ENCODE measurements at regions not wholly inside any gene's neighbourhood (a gene's known extent, or its start where the extent isn't known, plus 50 kb on each side); places are given as distances from the start of the nearest gene placed in this dataset.
"Not testable (repeated sequence)": the region's sequence is repeated elsewhere in the genome, so short reads cannot be mapped to it uniquely, and the experiment has no call there.

DNA sequence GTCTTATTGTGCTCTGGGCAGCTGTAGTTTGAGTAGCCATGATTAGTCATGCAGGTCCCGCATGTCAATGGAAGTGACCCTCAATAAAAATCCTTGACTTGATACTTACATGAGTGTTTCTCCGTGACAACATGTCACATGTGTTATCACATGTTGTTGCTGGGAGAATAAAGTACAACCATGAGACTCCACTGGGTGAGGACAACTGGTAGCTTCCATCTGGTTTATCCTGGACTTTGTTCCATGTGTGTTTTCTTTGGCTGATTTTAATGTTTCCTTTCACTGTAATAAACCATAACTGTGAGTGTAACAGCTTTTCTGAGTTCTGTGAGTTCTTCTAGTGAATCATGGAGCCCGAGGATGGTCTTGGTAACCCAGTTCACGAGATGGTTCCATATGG is 63.1 kb upstream of the NDN start:
- DNase-seq, result no peak

DNA sequence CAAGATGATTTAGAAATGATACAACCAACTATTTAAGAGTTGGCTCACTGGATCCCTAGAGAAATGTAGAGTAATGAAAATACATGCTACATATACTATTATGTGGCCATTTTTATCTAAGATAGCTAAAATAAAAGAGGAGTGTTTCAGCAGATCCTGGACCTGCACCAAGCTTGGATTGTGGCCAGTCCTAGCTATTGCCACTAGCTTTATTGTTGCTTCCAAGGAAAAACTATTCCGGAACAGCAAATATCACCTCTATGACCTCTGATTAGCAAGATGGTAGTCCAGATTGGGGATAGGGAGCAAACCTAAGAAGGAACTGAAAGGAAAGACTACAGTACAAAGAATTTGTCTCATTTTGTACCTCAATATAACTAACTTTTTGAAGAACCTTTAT is 63.7 kb upstream of the NDN start:
- no peak for DNase-seq

DNA sequence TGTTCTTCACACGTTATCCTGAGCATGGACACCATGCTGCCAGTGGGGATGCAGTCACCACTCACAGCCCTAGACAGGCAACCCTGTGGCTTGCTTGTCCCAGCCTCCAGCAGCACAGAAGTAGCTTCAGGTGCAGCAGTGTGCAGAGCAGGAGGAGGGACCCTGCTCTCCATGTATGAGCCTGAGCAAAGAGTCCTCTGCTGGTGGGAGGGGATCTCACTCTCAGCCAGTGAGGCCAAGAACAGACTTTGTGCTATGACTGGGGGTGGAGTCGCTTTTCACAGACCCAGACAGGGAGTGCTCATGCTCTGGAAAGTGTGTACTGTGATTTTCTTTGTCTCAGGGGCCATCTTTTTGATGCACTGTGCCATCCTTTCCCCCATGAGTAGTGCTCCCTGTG is 66.1 kb upstream of the NDN start:
- DNase-seq, result no peak

DNA sequence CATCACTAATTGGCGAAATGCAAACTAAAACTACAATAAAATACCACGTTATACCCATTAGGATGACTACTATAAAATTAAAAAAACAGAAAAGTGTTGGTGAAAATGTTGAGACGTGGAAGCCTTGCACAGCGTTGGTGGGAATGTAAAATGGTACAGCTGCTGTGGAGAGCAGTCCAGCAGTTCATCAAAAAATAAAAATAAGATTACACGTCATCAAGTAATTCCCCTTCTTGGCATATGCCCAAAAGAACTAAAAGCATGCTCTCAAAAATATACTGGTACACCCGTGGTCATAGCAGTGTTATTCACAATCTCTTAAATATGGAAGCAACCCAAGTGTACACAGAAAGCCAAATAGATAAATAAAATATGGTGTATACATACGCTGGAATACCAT is 71.8 kb upstream of the NDN start:
- DNase-seq, result no peak

DNA sequence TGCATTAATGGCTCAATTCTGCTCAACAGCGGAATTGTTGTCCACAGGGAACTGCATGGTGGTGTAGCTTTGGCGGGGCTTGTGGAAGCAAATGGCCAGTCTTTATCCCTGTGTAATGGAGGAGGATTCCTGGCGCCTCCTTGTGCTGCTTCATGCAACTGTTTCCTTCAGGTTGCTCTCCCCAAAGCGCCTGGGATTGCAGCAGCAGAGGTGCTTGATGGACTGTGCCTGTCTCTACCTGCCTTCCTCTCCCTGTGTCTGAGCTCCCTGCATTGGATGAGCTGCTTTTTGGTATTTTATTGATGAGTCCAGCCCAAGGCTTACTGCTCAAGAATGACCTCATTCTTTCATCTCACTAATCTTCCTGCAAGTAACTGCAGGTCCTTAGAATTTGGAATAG is 72.9 kb upstream of the NDN start:
- no peak for DNase-seq

DNA sequence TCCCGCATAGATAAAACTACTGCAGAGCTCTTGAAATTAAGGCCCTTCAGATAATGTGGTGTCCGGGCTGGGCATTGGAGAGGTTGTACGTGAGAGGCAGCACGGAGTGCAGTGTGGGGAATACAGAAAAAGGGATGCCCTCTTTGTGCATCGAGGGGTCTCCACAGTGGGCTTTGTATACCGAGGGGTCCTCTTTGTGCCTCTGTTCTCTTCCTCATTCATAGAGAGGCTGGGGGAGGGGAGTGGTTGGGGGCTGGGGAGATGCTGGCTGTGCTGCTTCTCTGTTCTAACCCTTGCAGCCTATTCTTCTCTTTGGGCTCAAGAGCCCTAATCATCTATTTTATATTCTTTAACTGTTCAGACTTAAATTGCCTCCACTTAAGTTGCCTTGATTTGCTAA is 74.3 kb upstream of the NDN start:
- DNase-seq, result no peak

DNA sequence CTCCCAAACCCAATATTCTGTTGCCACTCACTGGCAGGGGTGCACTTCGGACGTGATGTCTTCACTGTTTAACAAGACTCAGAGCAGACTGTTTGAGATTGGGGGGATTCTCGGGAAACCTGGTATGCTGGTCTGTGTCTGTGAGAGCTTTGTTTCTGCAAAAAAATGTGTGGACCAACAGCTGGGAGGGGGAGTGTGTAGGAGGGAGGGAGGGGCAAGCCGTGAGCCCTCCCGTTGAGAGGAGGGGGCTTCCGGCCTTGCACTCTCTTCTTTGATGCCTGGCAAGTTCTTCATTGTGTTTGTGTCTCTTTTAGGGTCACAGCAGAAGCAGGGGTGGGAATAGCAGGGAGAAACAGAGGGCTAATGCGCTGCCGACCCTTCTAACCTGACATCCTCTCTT is 74.9 kb upstream of the NDN start:
- DNase-seq, result no peak

DNA sequence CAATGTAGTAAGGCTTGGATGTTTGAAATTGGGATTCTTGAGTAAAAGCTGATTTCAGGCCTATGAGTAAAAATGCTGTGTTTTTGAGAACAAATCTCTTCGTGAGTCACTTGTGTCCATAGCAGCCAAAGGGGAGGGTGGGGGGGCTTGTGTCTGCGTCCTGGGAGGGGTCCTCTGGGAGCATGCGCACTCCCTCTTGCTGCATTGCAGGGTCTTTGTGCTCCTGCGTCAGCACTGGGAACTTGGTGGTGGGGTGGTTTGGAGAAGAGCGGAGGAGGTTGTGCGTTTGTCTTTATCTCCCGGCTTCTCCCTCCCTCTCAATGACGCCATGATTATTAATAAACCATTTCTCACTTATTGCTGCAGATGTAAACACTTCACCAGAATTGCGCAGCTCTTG is 75.9 kb upstream of the NDN start:
- DNase-seq, result no peak

DNA sequence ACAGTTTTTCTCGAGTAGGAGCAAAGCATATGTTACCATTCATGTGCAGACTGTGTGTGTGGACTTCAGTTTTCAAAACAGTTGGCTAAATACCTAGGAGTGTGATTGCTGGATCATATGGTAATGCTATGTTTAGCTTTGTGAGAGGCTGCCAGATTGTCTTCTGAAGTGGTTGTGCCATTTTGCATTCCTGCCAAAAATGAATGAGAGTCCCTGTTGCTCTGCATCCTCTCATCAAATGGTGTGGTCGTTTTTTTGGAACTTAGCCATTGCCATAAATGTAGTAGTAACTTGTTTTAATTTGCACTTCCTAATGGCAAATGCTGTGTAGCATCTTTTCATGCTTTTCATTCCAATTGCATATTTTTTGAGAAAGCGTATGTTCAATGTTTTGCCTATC is 77.2 kb upstream of the NDN start:
- no peak for DNase-seq

DNA sequence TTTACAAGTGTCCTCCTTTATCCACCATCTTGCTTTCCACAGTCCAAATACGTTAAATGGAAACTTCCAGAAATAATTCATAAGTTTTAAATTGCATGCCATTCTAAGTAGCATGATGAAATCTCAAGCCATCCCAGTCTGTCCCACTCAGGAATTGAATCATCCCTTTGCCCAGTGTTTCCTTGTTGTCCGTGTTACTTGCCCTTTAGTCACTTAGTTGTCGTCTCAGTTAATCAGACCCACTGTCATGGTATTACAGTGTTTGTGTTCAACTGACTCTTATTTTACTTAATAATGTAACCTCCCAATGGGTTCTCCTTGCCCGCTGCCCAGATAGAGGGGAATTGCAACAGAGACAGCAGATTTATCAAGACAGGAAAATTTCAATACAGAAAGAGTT is 77.6 kb upstream of the NDN start:
- DNase-seq, result no peak

DNA sequence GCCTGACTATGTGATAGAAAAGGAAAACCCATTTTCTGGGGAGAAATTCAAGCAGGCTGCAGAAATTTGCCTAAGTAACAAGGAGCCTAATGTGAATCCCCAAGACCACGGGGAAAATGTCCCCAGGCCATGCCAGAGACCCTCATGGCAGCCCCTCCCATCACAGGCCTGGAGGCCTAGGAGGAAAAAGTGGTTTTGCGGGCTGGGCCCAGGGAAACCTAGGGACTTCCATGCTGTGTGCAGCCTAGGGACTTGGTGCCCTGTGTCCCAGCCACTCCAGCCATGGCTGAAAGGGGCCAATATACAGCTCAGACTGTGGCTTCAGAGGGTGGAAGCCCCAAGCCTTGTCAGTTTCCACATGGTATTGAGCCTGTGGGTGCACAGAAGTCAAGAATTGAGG is 79.7 kb upstream of the NDN start:
- not testable (repeated sequence) for DNase-seq

DNA sequence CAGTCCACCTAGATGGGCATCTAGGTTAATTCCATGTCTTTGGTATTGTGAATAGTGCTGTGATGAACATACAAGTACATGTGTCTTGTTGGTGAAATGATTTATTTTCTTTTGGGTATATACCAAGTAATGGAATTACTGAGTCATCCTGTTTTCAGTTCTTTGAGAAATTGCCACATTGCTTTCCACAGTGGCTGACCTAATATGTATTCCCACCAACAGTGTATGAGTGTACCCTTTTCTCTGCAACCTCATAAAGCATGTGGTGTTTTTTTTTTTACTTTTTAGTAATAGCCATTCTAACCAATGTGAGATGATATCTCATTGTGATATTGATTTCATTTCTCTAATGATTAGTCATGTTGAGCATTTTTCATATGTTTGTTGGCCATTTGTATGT is 86.0 kb upstream of the NDN start:
- DNase-seq, result no peak

DNA sequence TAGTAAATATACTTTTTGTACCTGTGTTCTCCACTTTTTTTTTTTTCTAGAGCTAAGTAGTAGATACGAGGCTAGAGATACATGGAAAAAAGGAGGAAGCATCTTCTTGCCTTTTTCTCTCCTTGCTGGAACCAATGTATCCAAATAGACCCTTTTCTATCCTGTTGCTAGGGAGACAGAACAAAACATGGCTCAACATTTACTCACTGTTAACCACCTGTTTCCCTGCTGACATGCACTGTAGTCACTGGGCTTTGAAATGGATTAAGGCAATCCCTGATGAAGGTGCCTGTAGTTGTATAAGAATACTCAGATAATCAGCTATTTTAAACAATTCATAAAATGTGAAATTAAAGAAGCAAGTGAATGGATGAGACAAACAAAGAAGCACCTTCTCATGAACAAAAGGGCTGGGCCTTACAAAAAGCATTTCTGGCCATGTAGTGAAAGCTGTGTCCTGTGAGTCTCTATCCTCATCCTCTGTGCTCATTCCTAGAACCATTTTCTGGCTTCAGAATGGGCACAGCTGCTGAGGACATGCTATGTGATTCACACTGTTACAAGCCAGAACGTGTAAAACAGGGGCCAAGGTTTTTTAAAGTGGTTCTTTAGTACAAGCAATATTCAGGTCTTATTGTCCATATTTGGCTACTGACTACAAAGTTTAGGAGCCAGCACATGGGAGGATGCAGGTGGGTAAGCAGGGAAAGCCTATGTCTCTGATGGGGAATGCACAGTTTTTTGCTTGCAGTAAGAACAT is 100.4 kb upstream of the NDN start:
- DNase-seq, result no peak

DNA sequence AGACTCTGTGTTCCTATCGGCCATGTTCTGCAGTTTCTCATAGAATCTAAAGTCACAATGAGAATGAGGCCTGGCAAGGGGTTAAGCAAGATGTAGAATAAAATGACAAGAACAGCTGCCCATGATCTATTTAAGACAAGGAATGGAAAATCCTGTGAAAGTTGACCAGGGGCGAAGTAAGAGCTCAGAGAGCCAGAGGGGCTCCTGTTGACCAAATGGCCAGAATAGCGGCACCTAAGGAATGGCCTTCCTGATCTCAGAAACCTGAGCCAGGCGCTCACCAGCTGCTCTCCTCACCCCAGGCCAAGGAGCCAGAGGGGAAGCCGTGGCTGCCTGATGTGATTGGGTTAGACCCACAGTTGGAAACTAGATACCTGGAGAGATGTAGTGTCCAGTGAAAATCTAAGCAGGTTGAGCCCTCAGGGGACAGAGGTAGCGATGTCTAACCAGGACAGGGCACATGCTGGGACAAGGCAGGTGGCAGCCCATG is 106.1 kb upstream of the NDN start:
- no peak for DNase-seq

DNA sequence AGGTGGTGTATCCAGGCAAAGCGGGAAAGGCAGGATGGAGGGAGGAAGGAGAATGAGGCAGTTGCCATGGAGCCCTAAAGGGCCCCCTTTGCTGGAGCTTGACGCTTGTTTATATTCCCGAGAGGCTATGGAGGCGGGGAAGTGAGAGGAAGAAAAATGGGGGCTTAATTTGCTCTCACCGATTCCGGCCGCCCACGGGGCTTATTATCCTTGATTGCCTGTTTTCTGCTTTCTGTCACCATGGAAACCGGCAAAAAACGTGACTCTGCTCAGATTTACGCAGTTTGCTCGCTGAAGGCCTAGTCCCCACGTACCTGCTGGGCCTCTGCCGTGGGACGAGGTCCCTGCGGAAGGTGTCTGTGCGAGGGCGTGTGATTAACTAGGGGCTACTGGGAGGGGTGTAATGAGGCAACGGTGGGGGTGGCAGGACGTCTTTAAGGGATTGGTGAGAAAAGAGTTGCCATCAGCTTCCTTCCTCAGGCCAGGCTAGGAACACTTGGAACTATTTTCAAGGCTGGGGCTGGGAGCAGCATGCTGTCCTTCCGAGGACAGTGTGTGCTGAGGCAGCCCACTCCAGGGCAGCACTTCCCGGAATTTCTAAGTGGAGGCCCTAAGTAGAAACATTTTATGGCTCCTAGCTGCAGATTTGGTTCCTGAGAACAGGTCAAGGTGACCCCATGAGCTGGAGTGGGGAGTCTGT is 110.8 kb upstream of the NDN start:
- no peak for DNase-seq

DNA sequence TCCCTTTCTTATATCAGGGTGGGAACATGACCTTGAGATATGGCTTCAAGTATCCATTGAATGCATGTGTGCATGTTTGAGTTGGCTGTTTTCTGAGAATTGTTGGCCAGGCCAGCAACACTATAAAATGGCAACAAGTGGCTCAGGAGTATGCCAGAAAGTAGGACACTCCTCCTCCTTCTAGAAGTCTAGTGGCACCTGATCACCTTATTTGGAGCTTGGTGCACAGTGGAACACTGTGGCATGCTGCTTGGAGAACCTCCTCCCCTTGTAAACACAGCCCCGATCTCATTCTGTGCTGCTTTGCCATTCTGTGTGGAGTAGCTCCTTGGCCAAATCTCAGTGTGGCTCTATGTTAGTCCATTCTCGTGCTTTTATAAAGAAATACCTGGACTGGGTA is 114.8 kb upstream of the NDN start:
- no peak for DNase-seq

DNA sequence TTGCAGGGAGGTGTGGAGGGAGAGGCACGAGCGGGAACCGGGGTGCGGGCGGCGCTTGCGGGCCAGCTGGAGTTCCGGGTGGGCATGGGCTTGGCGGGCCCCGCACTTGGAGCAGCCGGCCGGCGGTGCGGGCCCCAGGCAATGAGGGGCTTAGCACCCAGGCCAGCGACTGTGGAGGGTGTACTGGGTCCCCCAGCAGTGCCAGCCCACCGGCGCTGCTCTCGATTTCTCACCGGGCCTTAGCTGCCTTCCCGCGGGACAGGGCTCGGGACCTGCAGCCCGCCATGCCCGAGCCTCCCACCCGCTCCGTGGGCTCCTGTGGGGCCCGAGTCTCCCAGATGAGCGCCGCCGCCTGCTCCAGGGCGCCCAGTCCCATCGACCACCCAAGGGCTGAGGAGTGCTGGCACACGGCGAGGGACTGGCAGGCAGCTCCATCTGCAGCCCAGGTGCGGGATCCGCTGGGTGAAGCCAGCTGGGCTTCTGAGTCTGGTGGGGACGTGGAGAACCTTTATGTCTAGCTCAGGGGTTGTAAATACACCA is 115.9 kb upstream of the NDN start:
- DNase-seq, result not testable (repeated sequence)

DNA sequence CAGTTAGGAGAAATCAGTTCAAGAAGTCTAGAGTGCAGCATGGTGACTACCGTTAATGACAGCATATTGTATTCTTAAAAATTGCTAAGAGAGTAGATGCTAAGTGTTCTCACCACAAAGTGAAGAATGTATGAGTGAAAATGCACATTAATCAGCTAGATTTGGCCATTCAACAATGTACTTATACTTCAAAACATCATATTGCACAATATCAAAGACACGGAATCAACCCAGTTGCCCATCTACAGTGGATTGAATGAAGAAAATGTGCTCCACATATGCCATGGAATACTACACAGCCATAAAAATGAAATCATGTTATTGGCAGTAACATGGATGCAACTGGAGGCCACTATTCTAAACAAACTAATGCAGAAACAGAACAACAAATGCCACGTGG is 119.9 kb upstream of the NDN start:
- no peak for DNase-seq

DNA sequence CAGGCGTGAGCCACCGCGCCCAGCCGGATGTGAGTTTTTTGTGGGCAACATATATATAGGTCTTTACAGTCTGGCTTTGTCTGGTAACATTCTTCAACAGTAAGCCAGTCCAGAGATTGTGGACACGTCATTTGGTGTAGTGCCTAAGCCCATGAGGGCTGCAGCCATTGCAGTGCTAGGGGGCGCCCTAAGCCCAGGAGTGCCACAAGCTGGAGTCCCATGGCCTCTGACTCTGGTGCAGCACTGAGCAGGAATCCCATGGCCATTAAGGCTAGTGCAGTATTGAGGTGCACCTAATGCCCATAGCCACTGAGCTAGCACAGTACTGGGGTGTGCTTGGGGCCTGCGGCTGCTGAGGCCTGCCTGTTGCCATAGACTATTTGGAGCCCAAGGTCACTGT is 136.4 kb upstream of the NDN start:
- DNase-seq, result no peak

DNA sequence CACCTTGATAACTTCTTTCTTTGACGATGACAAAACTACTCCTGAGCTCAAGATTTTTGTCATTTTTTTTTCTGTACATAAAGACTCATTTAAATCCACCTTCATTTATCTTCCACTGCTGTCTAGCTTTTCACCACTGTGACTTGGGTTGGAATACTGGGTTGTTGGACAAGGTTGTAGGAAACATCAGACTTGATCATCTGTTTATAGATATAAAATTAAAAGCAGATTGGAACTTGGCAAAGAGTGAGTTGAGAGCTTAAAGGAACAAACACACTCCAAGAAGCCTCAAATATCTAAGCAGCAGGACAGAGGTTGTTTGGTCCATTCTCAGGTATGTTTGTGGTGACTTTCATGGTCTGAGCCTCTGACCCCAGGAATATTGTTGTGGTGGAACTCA is 141.7 kb upstream of the NDN start:
- DNase-seq, result no peak

DNA sequence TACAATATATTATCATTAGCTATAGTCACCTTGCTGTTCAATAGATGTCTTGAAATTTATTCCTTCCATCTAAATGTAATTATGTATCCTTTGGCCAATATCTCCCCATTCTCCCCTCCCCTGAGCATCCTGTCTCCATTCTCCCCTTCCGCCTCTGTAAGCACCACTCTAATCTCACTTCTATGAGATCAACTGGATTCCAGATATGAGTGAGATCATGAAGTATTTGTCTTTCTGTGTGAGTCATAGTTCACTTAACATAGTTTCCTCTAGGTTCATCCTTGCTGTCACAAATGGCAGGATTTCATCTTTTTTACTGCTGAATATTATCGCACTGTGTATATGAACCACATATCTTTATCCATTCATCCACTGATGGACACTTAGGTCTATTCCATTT is 148.8 kb upstream of the NDN start:
- DNase-seq, result no peak

DNA sequence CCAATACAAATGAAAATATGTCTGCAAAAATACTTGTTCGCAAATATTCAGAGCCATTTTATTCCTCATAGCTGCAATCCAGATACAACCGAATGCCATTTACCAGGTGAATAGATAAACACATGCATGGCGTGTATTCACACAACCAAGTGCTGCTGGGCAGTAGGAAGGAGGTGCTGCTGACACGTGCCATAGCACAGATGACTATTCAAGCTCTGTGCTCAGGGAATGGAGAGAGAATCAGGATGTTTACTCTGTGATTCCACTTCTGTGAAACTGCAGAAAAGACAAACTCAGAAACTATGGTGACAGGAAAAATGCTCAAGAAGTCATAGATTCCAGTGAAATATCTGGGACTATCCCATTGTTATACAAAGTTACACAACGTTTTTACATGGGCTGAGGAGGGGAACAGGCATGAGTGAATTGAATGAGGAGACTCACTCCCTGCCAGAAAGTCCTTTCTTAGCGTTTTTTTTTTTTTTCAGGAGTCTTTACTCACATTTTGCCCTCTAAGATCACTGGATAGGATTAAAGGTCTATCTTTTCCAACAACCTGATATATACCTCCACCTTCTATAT is 152.9 kb upstream of the NDN start:
- DNase-seq, result no peak

DNA sequence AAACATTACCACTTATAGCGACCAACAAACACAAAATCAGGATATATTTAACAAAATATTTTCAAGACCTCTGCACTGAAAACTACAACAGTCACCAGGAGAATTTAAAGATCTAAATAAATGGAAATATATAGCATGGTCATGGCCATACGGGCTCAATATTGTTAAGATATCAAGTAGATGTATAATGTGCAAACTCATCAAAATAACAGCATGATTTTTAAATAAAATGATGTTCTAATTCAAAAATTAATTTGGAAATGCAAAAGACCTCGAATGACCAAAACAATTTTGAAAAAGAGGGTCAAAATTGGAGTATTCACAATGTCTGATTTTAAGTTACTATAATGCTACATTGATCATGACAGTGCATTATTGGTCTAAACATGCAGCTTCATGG is 159.1 kb upstream of the NDN start:
- no peak for DNase-seq

DNA sequence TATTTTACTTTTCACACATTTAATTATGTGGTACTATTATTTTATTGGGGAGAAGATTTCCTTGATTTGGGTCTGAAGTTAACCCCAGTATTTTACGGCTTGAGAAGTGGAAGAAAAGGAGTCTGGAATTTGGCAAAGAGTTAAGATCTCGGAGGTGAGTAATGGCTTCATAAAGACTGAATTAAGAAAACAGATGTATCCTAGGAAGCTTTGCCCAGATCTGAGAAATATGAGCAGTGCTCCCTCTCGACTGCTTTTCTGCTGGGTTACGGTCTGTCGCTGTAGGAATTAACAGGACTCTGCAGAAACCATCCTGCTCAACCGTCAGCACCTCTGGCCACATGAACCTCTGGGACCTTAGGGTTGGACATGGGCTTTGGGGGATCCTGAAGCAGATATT is 163.6 kb upstream of the NDN start:
- no peak for DNase-seq
